SHP77 (cell line): ENCODE measurements at regions not wholly inside any gene's neighbourhood (a gene's known extent, or its start where the extent isn't known, plus 50 kb on each side); places are given as distances from the start of the nearest gene placed in this dataset.

ENCODE experiments used
- DNase-seq, 2 experiments: peaks; one replicate each; lab custom pipeline; 2025; lab: John Stamatoyannopoulos, UW

GRCh38 chr4:173924561-173924960 is 358.9 kb downstream of the FBXO8 start:
- DNase-seq, result no peak

DNA sequence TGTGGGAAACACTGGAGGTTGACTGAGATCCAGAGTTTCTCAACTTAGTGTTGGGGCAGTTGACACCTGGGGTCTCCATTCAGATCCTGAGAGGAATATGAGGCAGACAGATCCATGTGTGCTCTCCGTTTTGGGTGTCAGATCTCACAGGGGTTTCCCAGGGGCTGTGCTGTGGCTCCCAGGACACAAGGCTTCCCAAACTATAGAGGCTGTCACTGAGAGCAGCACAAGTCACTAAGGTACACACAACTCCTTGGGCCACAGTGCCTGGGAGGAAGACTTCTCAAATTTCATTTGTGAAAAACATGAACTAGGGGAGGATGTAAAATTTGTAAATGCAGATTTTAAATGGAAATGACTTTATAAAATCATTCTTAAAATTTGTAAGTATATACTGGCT is 363.6 kb downstream of the FBXO8 start:
- no peak for DNase-seq

DNA sequence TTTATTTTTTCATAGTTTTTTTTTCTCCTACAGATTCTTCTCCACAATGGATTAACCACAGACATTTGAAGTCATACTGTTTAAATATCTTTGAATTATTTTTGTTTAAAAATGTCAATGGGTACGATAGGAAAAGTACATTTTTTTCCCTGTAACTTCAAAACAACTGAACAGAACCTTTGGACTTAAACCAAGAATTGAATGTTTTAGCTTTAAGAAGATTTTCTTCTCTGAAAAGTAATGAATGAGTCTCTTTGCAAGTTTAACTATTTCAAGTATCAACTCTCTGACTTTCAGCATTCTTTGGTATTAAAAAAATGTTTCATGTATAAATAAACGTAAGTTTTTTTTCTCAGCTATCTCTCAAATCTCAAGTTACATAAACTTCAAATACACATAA is 364.3 kb downstream of the FBXO8 start:
- DNase-seq, result no peak

DNA sequence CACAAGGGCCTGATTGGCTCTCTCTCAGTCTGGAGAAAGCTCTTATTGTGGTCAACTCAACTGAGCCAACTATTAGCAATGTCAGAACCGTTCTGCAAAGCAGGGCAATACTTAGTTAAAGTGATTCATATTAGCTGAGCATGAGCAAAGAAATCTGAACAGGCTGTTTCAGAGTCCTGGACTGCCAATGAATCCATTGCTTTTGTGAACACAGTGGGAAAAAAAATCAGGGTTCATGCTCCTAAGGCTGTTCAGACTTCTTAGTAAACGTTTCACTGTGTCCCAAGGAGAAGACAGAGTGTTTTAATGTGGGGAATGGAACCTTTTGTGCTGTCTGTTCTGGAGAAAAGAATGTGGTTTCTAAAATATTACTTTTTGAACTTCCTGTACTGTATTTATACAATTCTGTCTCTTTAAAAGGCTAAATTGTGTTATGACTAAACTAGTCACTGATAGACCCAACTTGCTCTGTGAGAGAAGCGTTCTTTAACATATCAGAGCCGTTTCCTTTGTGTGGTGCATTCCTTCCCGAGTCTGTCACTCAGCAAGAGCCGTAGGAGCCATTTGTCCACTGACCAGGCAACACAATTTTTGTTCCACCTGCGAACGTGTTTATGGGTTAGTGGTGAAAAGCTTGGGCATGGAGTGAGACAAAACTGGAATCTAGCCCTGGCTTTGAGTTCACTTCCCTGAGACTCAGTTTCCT is 366.1 kb downstream of the FBXO8 start:
- no peak for DNase-seq

DNA sequence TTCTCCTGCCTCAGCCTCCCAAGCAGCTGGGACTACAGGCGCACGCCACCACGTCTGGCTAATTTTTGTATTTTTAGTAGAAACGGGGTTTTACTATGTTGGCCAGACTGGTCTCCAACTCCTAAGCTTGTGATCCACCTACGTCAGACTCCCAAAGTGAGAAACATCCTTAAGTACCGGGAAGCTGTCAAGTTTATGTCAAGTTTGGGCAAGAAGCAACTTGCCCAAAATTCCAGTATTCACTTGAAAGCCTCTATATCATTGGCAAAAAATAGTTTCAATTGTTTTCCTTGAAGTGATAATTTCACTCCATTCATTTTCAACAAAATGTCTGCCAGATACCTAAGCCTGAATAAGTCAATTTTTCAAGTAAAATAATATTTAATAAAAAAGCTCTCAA is 370.0 kb downstream of the FBXO8 start:
- DNase-seq, result no peak

- DNase-seq, result no peak
Observed at GRCh38 chr4:173912384-173912783, 371.1 kb downstream of the FBXO8 start.

DNA sequence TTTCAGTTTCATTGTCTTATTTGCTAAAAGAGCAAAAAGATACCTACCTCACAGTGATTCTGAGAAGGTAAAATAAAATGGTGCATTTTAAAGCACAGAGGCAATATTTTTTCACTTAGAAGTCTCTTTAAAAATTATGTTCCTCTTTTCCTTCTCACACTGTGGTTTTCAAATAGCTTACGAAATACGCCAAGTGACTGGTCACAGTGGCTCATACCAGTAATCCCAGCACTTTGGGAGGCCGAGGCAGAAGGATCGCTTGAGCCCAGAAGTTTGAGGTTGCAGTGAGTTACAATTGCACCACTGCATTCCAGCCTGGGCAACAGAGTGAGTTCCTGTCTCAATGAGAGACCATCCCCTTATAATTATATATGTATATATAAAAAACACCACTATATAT is 372.6 kb downstream of the FBXO8 start:
- DNase-seq, result no peak

GRCh38 chr4:173909294-173909693 is 374.2 kb downstream of the FBXO8 start:
- no peak for DNase-seq

DNA sequence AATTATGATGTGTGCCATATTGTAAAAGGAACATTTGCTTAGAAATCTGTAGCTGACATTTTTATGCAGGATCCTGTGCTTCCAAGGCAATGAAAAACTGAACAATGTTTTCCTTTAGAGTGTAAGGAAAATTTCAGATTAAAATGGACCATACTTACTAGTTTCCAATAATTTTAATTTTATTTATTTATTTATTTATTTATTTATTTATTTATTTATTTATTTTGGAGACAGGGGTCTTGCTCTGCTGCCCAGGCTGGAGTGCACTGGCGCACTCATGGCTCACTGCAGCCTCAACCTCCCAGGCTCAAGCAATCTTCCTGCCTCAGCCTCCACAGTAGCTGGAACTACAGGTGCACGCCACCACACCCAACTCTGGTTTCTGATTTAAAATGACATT is 369.8 kb upstream of the HAND2 start:
- no peak for DNase-seq

- DNase-seq, result no peak
Observed at GRCh38 chr4:173891072-173891471, 361.0 kb upstream of the HAND2 start.

DNA sequence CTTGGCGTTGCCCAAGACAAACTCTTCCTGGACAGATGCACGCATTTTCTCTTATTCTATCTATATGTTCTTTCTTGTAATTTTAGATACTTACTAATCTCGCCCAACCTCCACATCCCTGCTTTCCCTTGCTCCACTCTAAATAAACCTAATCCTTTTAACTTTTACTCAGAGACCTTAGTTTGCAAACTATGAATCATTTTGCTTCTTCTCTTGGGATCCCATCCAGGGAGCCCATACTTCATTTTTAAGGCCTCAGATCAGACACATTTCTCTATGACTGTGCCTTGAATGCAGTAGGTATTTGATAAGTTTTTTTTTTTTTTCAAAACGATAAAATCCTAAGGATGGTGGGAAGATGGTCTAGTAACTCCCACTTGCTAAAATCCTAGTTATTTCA is 353.8 kb upstream of the HAND2 start:
- DNase-seq, result no peak

- no peak for DNase-seq
Observed at GRCh38 chr4:173880897-173881296, 350.9 kb upstream of the HAND2 start.

- DNase-seq, result no peak
Observed at GRCh38 chr4:173879509-173879908, 349.5 kb upstream of the HAND2 start.

GRCh38 chr4:173878701-173879100 is 348.7 kb upstream of the HAND2 start:
- no peak for DNase-seq

DNA sequence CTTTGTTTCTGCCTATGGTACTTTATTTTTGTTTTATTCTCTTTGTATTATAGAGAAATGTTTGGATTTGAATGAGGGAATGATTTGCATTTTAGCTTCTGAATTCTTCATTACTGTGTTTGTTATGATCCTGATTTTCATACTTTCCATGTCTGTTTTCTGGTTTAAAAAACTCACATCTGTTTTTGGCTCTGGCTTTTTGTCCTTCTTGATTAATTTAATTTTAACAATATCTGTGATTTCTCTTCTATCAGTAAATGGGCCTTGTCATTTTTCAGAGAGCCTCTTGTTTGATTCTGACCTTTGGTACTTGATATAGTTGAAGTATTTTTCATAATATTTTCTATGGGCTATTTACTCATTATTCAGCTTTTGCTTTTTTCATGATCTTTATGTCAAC is 341.6 kb upstream of the HAND2 start:
- no peak for DNase-seq

DNA sequence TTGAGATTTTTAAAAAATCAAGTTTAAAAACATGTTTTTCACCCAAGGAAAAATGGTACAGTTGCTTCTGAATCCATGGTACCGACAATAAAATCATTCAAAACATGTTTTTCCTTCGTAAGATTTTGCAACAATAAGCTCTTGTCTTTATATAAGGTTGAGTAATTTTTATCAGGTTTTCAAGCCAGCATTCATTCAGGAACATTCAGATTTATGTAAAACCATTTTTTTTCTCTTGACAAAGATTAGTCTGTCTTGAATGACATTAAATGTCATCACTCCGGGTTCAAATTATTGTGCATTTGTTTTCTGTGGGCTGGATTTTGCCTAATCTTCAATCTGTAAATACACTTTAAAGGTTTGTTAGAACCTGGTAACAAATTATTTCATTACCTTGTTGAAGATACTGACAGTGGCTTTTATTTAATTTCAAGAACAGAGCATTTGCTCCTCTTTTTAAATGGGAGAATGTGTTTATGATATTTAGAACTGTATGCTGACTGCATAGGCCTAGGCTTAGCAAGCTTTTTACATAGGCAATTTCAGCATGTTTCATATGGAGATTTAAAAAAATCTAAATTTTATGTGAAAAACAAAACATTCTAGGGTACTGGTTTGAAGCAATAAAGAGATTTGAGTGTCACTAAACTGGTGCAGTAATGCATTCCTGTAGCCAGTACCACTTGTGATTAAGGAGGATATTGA is 336.4 kb upstream of the HAND2 start:
- no peak for DNase-seq

DNA sequence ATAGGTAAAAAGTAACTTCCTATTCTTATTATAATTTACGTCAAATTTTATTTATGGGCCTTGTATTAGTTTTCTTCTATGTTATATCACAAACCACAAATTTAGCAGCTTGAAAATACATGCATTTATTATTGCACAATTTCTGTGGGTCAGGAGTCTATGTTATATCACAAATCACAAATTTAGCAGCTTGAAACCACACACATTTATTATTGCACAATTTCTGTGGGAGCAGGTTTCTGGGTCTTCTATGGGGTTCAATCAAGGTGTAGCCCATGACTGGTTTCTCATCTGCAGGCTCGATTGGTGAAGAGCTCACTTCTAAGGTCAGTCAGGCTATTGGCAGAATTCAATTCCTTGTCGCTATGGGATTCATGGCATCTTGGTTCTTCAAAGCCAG is 332.7 kb upstream of the HAND2 start:
- DNase-seq, result no peak

- DNase-seq, result no peak
Observed at GRCh38 chr4:173860094-173860493, 330.1 kb upstream of the HAND2 start.

DNA sequence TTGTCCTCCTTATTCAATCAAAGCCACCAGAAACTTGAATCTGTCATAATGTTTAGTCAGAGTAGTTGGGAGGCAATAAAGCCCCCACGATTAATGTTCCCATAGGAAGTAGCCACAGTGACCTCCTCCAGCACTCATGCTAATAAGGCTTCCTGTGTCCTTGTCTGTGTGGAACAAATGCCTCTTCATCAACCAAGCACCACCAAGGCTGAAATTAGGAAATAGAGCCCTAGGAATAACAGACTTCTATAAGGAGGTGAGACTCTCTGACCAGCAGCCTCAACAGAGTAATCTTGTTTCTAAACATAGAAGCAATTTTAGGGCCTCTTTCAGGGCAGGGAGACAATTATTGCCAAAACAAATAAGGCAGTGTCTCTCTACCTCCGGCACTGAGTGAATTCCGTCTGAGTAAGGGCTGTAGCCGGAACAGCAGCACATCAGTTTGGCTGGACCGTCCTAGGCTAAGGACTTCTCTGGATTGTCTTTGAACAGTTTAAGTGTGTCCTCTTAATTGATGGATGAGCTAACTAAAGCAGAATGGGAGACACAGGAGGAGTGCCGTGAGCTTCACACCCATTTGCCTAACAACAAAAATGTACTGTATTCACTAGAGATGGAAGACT is 329.2 kb upstream of the HAND2 start:
- DNase-seq, result no peak

DNA sequence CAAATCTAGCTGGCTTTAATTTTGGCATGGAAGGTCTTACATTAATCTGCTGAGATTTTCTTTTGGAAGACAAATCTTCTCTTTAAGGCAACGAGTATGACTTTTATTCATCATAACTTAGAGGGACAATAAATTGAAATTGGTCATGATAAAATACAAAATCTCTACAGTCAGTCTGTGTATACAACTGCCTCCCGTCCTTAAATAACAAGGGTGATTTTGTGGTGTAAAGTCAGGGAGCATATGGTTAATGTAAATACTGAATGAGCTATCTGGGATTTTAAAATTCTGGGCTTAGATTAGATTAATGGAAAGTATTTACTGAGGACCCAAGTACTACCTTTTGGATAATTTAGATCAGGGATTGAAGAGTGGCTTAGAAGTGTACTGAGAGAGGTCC is 328.4 kb upstream of the HAND2 start:
- no peak for DNase-seq

GRCh38 chr4:173857828-173858227 is 327.8 kb upstream of the HAND2 start:
- no peak for DNase-seq

GRCh38 chr4:173855015-173855414 is 325.0 kb upstream of the HAND2 start:
- no peak for DNase-seq

GRCh38 chr4:173852775-173853174 is 322.7 kb upstream of the HAND2 start:
- DNase-seq, result no peak

GRCh38 chr4:173845580-173845979 is 315.6 kb upstream of the HAND2 start:
- no peak for DNase-seq
